ENCODE measurements at regions not wholly inside any gene's neighbourhood (a gene's known extent, or its start where the extent isn't known, plus 50 kb on each side); places are given as distances from the start of the nearest gene placed in this dataset.

DNA sequence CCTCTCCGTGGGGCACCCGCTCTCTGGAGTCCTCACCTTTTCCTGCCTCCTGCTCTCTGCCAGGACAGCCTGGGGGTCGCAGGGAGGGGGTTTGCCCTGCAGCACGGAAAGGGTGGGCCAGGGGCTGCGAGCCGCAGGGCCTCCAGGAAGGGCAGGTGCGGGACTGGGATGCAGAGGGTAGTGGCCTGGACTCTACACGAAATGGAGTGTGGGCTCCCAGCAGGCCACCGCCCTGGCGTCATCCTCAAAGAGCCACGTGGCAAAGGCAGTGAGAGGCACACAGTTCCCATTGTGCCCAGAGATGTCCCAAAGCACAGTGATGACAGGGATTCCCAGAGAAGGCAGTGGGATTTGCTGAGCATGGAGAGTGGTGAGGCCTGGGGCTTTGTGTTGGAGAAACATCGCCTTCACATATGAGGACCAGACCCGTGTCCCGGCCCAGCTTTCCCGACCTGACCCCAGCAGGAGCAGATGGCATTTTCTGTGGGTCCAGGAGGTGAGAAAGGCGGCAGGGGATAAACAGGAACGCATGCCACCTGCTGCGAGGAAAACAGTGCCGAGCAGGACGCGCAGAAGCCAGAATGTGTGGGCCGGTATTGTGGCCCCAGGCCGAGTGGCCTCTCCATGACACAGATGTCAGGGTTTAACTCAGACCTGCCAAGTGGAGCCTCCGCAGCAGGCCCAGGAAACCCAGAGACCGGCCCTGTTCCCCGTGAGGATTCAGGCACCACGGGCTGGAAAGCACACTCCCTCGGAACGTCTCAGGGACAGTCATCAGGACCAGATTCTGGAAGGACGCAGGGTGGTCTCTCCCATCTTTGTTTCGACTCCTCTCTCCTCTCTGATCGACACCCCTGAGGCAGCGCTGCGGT, 855.5 kb upstream of the SALL3 start:
- TF ChIP-seq, protein P1, sequence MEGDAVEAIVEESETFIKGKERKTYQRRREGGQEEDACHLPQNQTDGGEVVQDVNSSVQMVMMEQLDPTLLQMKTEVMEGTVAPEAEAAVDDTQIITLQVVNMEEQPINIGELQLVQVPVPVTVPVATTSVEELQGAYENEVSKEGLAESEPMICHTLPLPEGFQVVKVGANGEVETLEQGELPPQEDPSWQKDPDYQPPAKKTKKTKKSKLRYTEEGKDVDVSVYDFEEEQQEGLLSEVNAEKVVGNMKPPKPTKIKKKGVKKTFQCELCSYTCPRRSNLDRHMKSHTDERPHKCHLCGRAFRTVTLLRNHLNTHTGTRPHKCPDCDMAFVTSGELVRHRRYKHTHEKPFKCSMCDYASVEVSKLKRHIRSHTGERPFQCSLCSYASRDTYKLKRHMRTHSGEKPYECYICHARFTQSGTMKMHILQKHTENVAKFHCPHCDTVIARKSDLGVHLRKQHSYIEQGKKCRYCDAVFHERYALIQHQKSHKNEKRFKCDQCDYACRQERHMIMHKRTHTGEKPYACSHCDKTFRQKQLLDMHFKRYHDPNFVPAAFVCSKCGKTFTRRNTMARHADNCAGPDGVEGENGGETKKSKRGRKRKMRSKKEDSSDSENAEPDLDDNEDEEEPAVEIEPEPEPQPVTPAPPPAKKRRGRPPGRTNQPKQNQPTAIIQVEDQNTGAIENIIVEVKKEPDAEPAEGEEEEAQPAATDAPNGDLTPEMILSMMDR (IDR thresholded peaks at IDR 0.05; ENCODE audit: low read depth, low read length, poor library complexity, severe bottlenecking), result no peak
- TF ChIP-seq EZH2phosphoT487 (IDR thresholded peaks at IDR 0.05; ENCODE audit: borderline replicate concordance, low read length), result no peak
